GM18873 (cell line): ENCODE measurements at regions not wholly inside any gene's neighbourhood (a gene's known extent, or its start where the extent isn't known, plus 50 kb on each side); places are given as distances from the start of the nearest gene placed in this dataset.

Experiments
- ATAC-seq: cut with Tn5 transposase; IDR thresholded peaks from one replicate; pipeline ENCODE4 v1.9.1; 2021; ENCODE audit warnings: mild to moderate bottlenecking, moderate library complexity, moderate number of reproducible peaks; ENCODE audit not compliant: unreplicated experiment, low FRiP score

DNA sequence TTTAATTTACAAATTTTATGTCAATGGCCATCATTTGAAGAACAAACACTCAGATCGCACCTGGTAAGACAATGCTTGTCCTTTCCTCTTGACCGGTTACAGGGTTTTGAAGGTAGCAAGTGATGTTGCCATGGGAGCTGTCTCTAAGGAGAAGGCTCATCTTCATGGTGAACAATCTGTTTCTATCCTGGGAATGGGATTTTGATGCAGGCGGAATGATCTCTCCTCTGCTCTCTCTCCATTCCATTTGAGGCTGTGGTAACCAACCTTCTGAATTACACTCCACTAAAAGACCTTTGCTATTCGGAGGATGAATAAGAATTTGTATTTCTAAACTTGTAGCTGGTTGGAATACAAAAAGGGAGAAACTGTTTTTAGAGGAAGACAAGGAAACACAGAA lies 57.9 kb upstream of the SLC5A9 start:
- no peak for ATAC-seq

DNA sequence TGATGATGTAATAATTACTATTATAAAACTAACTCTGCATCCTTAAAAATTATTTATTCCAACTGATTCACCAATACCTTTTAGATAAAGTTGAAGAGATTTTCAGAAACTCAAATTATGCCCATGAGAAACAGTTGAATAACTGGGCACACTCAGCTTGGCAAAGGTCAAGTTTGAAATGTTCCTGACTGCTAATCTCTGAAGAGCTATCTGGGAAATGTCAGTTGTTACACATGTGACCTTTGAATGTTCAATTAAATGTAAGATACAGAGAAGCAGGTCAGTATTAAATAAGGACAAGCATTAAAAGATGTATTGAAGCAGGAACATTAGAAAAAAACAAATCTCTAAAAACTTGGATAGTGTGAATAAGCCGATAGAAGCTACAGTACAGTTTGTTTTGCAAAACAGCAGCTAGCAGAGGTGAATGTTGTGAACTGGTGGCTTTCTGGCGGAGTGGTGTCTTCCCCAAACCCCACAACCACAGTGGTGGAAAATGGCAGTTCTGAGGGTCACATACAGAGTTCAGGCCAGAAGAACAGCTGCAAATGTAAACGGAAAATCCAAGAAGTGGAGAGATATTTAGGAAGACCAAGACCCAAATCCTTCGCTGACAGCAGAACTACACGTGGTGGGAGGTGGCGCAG lies 61.9 kb upstream of the SLC5A9 start:
- ATAC-seq, result no peak

DNA sequence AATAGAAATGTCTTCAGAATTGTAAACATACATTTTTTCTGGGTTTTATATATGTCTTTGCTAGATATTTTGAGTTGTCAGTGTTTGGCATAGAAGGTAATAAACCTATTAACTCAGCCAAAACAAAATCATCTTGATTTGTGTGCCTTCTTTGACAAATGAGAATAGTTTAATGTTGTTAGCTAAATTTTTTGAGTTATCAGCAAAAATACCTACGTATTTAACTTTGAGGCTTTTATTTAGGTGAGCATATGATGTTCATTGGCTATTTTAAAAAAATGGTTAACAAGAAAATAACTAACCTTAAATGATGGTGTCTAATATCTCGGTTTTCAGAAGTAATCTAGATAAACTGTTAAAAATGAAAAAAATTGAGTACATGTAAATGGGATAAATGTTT lies 83.2 kb upstream of the SLC5A9 start:
- no peak for ATAC-seq

DNA sequence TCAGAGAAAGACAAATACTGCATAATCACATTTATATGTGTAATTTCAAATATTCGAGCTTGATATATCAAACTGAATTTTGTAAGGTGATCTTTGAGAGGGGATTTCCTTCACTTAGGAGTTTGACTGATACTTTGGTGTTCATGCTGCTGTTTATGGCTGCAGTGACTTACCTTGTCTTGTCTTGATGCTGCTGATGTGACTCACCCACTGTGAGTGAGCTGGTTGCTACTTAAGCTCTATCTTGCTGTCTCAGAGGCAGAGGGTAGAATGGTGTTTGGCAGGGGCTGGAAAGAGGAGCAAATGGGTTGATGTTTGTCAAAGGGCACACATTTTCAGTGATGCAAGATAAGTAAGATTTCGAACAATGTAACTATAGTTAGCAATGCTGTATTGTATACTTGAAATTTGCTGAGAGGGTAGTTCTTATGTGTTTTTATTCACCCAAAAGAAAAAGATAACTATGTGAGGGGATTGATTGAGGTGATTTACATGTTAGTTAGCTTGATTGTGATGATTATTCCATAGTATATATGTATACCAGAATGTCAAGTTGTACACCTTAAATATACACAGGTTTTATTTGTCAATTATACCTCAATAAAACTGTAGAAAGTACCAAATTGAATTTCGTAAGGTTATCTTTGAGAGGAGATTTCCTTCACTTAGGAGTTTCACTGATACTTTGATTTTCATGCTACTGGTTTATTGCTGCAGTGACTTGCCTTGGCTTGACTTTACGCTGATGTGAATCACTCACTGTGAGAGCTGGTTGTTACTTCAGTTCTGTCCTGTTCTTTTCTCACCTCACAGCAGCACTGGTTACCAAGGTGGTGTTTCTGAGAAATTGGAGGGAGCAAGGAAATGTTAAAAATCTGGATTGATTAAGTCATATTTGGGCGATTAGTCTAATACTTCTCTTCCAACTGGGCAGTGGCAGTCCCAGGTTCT lies 94.5 kb upstream of the SLC5A9 start:
- ATAC-seq, result no peak

GRCh38 chr1:48123647-48124046 lies 98.9 kb upstream of the SLC5A9 start:
- no peak for ATAC-seq

DNA sequence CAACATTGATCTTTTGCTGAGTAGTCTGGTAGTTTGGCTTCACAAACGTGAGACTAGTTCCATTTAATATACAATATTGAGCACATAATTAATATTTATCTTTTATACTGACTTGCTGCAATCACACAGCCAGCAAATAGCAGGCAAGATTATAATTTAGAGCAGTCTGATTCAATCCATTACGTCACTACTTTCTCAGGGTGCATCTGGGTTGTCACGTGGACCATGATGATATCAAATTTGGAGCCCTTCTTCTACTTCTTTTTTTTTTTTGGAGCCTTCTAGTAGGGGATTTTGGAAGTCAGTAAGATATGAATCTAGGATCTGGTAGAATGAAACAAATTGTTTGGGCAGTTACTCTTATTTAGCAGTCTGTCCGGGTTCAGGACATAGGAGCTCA lies 100.6 kb upstream of the SLC5A9 start:
- no peak for ATAC-seq

DNA sequence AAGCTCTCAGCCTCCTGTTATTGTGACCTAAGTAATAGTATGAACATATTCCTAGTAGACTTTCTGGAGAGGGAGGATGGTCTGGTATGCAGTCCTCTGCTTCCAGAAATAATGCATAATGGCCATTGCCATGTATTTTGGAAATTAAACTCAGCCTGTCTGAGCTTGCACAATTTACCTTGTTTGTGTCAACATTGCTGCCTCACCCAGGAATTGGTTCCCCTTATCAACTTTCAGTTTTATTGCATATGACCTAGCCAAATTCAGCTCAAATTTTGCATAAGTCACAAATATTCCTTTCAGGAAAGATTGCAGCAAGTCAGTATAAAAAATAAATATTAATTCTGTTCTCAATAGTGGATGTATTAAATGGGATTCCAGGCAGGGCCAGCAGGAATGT lies 101.9 kb upstream of the SLC5A9 start:
- no peak for ATAC-seq

- ATAC-seq, result no peak
Measured at GRCh38 chr1:48115835-48116234, 106.7 kb upstream of the SLC5A9 start.

DNA sequence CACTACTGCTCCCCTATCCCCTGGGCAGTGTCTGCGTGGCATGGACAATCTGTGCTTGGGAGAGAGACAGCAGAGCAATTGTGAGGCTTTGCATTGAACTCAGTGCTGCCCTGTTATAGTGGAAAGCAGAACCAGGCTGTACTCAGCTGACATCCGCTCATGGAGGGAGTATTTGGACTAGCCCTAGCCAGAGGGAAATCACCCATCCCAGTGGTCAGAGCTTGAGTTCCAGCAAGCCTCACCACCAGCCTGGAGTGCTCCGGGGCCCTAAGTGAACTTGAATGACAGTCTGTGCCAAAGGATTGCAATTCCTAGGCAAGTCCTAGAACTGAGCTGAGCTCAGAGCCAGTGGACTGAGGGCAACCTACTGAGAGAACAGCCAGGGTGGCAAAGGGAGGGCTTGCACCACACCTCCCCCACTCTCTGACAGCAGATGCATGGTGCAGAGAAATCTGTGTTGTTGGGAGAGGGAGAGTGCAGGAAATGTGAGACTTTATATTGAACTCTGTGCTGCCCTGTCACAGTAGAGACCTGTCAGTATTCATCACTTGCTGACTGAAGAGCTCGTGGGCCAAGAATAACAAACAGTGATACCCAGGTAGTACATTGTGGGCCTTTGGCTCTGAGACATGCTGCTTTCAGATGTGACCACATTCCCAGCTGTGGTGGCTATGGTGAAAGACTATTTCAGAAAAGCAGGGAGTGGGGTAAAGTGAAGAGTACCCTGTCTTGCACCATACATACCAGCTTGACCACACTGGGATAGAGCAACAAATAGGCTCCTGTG lies 107.7 kb upstream of the SLC5A9 start:
- no peak for ATAC-seq

GRCh38 chr1:48109390-48110013 lies 112.3 kb upstream of the TRABD2B start:
- no peak for ATAC-seq

DNA sequence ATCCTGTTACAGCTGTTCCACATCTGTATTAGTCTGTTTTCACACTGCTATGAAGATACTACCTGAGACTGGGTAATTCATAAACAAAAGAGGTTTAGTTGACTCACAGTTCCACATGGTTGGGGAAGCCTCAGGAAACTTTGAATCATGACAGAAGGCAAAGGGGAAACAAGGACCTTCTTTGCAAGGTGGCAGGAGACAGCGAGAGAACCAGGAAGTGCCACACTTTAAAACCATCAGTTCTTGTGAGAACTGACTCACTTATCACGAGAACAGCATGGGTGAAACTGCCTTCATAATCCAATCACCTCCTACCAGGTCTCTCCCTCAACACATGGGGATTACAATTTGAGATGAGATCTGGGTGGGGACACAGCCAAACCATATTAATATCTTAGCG lies 110.3 kb upstream of the TRABD2B start:
- no peak for ATAC-seq

GRCh38 chr1:48106049-48106448 lies 108.9 kb upstream of the TRABD2B start:
- ATAC-seq, result no peak

GRCh38 chr1:48105165-48105564 lies 108.0 kb upstream of the TRABD2B start:
- no peak for ATAC-seq

GRCh38 chr1:48103495-48103894 lies 106.3 kb upstream of the TRABD2B start:
- ATAC-seq, result no peak

- ATAC-seq, result no peak
Measured at GRCh38 chr1:48102766-48103165, 105.6 kb upstream of the TRABD2B start.

GRCh38 chr1:48099072-48099773 lies 102.0 kb upstream of the TRABD2B start:
- ATAC-seq, result no peak

GRCh38 chr1:48093696-48094528 lies 96.7 kb upstream of the TRABD2B start:
- ATAC-seq, result peak; percentile 59

- no peak for ATAC-seq
Measured at GRCh38 chr1:48093147-48093546, 96.0 kb upstream of the TRABD2B start.

GRCh38 chr1:48092401-48092800 lies 95.2 kb upstream of the TRABD2B start:
- ATAC-seq, result no peak
